ENCODE measurements at regions not wholly inside any gene's neighbourhood (a gene's known extent, or its start where the extent isn't known, plus 50 kb on each side); places are given as distances from the start of the nearest gene placed in this dataset.
"Not testable (repeated sequence)": the region's sequence is repeated elsewhere in the genome, so short reads cannot be mapped to it uniquely, and the experiment has no call there.

DNA sequence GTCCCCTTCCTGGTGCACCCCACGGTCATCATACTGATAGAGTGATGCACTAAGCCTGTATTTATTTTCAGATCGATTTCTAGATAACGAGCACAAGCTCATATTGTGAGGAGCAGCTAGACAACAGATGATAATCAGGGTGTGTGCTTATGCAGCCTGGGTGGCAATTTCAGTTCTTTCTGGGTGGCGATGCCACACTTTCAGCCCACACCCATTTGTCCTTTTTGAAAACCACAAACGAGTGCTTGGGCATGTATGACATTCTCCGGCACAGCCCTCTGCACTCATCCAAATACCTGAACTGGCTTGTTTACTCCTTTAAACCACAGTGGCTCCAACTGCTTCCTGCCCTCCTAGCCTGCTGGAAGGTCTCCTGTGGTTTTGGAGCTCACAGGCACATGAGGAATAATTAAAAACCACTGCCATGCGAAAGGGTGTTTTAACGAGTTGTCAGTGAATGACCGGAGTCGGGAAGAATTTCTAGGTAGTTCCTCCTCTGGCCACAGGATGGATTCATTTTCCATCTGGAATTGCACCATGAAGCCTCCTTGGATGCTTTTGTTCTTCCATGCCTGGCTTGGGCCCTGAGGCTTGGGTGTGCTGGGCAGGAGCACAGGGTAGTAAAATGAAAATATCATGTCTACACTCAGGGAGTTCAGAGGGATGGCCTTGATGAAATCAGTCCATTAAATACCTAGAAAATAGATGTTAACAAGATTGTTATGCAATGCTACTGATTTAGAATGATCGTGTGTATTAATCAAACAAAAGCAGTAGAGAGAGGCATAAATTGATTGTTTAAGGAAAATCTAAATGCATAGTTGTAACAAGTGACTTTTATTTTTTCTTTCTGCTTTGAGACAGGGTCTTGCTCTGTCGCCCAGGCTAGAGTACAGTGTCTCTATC is 52.4 kb upstream of the ITGB1 start:
- DNase-seq (ENCODE audit: extremely low read depth, low read depth) = peak; percentile 44

DNA sequence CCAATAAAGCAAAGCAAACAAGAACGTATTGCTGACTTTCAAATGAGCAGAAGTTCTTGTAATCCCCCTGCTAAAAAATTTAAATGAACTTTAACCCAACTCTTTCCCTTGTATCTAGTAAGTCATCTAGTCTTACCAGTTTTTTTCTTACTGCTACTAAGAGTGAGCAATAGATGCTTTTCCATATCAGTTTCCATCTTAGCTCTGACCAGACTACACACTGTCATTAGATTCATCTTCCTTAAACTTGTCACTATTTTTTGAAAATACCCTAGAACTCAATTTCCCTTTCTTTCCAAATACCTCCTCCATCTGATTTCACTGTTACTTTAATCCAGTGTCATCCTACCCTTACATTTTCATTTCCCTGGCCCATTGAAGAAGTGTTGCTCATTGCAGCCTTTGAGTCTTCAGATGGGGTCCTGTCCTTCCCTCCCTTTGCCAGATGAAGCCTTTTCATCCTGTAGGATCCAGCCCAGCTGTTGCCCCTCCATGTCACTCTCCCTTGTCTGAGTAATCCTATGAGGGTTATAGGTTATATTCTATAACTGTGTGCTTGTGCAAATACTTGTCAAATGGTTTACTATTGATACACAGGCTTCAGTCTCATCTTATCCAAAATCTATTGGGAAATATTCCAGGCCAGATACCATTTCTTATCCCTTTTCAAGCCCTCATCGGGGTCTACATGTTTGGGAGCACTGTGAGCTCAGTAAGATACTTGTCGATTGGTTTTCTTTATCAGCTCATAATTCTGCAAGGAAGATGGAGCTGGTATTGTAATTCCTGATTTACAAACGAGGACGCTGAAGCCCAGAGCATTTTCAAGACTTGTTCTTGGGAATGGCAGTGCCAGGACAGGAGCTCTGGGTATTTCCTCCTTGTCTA is 51.5 kb upstream of the ITGB1 start:
- DNase-seq (ENCODE audit: extremely low read depth, low read depth) = no peak

DNA sequence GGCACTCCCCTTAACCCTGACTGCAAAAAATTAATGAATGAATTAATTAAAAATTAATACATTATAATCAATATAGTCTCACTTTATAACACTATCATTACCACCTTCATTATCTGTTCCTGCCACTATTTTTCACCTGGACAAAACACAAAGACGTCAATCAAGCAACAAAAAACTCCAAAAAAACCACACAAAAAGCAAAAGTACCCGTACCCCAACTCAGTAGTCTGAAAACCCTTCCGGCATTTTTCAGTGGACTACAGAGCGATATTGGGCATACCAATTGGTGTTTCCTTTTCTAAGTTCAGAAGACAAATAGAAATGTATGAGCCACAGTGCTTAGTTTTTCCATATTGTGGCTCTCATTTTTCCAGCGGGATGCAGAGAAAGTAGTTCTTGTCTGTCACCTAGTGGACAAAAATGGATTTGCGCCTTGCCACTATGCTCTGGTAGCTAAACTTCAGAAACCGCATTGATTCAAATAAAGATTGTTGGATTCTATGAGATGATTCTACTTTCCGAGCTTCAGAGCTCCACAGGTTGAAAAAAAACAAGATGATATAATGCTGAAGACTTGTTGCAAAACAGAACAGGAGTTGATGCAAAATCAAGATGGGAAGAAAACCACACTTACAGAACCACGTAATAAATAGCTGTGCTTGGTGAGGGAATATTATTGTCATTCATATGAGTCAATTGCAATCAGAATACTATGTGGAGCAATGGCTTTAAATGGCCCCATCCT is 50.6 kb upstream of the ITGB1 start:
- DNase-seq (ENCODE audit: extremely low read depth, low read depth) = peak; percentile 64

DNA sequence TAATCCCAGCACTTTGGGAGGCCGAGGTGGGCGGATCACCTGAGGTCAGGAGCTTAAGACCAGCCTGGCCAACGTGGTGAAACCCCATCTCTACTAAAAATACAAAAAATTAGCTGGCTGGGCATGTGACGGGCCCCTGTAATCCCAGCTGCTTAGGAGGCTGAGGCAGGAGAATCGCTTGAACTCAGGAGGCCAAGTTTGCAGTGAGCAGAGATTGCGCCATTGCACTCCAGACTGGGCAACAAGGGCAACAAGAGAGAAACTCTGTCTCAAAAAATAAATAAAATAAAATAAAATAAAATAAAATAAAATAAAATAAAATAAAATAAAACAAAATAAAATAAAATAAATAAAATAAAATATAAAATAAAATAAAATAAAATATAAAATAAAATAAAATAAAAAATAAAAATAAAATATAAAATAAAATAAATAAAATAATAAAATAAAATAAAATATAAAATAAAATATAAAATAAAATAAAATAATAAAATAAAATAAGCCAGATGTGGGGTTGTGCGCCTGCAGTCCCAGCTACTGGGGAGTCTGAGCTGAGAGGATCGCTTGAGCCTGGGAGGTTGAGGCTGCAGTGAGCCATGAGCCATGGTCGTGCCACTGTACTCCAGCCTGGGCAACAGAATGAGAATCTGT is 49.8 kb upstream of the ITGB1 start:
- DNase-seq (ENCODE audit: extremely low read depth, low read depth) = not testable (repeated sequence)

Small RNA genes in the stretch of these regions (small RNA-seq; reads per million reads assigned to genes)
- gene AL365203.1 (0 reads per million in 2 experiments), gene MTND4LP11 (0 reads per million in 2 experiments), gene RN7SL847P (0 reads per million in 2 experiments)

Data from NCI-H460 (cell line).